Stimulated activated CD4-positive, alpha-beta T cell treated with anti-CD3 and anti-CD28 coated beads, Interleukin-15, amount 100 ng/mL, for 48 hours (primary cell): ENCODE measurements at regions not wholly inside any gene's neighbourhood (a gene's known extent, or its start where the extent isn't known, plus 50 kb on each side); places are given as distances from the start of the nearest gene placed in this dataset.
A peak's percentile ranks its signal among the peaks of the same experiment; 100 is the strongest.

Experiments used
- DNase-seq, 2 donors: peaks; one replicate each; pipeline ENCODE4 v3.0.0-alpha.2; 2020; ENCODE audit warnings: low read depth in 2 of 2

DNA sequence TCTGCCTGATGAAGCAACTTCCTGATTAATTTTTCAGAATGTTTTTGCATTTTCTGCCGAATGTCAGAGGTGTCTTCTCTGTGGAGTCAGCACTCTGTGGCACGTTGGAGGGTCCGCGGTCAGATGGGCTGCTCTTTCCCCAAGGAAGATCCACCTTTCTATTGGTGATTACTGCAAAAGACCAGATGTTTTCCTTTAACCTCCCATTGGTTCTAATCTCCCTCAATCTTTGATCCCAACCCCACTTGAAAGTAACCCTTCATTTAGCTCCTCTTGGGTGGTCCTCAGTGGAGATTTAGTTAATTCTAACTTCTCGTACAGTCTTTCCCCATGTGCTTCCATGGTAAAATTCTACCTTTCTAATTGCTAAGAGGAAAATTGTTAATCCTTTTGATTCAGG is 397.7 kb upstream of the DDHD1 start:
- no peak for DNase-seq

GRCh38 chr14:53549956-53550355 is 396.8 kb upstream of the DDHD1 start:
- no peak for DNase-seq

- DNase-seq, result no peak
Observed at GRCh38 chr14:53547593-53547992, 394.5 kb upstream of the DDHD1 start.

GRCh38 chr14:53545217-53545616 is 392.1 kb upstream of the DDHD1 start:
- DNase-seq, result no peak

DNA sequence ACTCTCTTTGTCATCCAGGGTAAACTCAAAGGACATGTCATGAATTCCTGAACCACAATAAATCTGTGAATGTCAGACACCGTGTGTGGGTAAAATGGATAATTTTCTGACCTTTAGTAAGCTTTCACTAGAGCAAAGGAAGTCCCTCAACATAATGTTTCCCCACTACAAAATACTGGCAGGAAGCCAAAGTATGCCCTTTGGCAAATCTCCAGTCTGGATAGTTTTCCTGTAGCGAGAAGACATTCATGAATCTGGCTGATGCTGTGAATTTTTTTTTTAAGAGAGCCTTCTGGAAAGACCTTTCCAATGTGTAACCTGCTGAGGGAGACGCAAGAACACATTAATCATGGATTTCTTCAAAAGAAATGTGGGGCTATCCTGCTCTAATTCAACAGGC is 389.6 kb upstream of the DDHD1 start:
- DNase-seq, result no peak

DNA sequence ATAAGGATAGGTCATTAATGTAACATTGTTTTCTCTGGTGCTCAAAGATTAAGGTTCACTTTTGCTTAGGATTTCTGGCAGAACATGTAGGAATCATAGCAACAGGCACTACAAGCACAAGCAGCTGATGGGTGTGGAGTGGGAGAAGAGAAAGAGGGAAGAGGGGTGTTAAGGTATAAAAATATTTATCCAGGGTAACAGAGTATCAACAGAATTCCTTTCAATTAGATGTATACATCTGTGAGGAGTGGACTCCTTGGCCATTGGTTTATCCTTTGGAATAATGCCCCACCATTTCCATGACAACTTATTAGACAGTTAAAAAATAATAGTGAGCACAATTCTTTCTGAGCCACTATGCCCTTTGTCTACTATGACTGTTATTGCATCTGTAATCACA is 388.3 kb upstream of the DDHD1 start:
- no peak for DNase-seq

GRCh38 chr14:53539489-53540126 is 386.5 kb upstream of the DDHD1 start:
- DNase-seq, result peak; percentile 12 to 47

GRCh38 chr14:53538316-53538881 is 385.3 kb upstream of the DDHD1 start:
- no peak for DNase-seq

GRCh38 chr14:53537422-53538315 is 384.5 kb upstream of the DDHD1 start:
- no peak for DNase-seq

DNA sequence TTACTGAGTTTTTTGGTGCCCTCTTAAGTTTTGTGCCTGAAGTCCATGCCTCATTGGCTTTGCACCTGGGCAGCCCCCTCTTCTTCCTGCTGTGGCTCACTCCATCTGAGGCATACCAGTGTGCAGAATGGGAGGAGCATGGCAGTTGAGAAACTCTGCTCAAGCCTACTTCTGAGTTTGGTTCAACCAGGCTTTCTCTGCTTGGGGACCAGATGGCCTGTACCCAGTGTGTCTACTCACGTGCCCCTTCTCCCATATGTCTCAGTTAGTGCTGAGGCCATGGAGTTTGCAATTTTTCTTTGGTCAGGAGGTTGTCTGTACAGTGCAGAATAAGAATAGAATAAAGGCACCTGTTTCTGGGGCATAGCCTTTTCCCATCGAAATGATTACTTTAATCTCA is 383.3 kb upstream of the DDHD1 start:
- DNase-seq, result no peak

DNA sequence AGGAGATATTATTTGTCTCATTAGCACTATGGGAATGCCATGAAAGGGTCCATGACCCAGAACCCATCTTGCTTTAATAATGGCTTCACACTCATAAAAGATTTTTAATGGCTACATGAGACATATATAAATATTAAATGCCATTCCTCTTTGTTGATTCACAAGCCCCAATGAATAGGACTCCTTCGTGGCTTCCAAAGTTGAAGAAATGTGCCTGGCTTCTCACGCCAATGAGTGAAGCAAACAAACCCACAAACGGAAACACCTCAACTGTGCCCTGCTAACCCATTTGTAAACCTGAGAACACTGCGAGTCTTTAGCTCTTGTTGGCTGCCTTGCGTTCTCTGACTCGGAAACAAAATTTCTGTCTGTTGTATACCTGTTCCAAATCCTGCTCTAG is 381.7 kb upstream of the DDHD1 start:
- no peak for DNase-seq

- DNase-seq, result no peak
Observed at GRCh38 chr14:53533384-53533970, 380.4 kb upstream of the DDHD1 start.

GRCh38 chr14:53532853-53533252 is 379.7 kb upstream of the DDHD1 start:
- DNase-seq, result no peak

GRCh38 chr14:53531730-53532129 is 378.6 kb upstream of the DDHD1 start:
- no peak for DNase-seq

- no peak for DNase-seq
Observed at GRCh38 chr14:53531156-53531555, 378.0 kb upstream of the DDHD1 start.

- no peak for DNase-seq
Observed at GRCh38 chr14:53529519-53529918, 376.4 kb upstream of the DDHD1 start.

DNA sequence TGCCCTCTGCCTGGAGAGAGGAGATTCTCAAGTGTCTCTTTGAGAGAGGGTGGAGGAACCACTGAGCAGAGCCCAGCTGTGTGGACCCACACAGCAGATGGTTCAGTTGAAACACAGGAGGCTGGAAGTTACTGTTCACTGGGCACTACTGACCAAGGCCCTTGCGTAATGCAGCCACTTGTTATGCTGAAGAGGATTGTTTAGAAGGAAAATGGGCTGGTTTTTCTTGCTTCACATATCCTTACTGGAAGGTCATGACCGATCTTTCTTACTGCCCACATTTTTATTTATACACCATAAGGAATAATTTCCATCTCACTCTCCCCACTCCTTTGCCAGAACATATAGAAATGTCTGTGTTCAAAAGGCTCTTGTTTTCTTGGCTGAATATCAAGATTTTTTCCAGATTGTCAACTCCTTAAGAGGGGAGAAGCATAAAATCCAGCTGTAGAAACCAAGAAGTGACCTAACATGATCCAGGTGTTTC is 375.1 kb upstream of the DDHD1 start:
- DNase-seq, result no peak

DNA sequence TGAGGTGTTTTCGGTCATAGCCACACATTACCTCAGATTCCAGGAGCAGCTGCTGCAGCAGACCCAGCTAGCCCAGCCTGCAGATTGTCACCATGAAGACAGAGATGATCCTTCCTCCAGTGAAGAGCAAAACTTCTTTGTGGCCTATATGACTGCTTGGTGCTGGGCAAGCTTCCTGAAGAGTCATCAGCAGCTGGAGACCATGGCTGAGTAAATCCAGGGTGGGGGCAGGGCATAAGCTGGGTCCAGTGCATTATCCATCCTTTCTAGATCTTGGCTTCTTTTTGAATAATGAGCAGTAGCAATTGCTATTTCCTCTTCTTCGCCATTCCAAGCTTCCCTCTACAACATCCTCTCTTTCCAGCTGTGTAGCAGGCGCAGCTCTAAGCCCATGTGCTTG is 373.1 kb upstream of the DDHD1 start:
- DNase-seq, result no peak

DNA sequence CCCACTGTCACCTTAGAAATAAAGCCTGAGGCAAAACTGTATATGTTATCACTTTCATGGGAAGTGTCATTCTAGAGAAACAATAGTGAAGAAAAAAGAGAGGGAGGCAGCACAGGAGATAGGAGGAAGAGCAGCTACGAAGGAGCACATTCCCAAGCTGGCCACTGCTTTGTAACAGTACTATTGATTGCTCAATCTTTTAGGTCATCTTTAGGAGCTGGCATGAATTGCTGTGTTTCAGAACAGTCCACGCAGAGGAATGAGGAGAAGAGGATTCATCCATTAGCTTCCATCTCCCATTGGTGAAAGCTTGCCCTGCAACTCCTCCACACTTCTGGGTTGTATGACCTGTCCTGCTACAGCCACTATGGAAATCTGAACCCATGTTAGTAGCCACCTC is 372.5 kb upstream of the DDHD1 start:
- no peak for DNase-seq

GRCh38 chr14:53524391-53524790 is 371.3 kb upstream of the DDHD1 start:
- no peak for DNase-seq

DNA sequence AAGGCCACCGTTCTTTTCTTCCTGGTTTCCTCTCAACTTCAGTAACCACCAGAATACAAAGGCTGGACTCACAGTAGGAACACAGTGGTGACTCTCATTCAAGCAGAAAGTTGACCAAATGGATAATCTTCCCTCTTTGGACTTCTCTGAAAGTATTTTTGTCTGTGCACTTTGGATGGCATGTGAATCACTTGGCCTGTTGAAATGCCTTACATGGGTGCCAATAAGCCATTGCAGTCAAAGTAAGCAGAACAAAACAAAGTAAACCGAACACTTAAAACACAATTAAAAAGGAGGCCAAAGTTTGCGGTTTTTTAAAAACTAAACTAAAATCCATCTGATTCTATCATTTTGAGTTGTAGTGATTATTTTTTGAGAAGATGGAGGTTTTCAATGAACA is 370.1 kb upstream of the DDHD1 start:
- no peak for DNase-seq
